Glutamatergic neuron (in vitro differentiated cells): ENCODE measurements at regions not wholly inside any gene's neighbourhood (a gene's known extent, or its start where the extent isn't known, plus 50 kb on each side); places are given as distances from the start of the nearest gene placed in this dataset.

ENCODE experiments used
- DNase-seq: peaks from one replicate; pipeline ENCODE4 v3.0.0; 2022
- H3K27ac Mint-ChIP-seq: one replicate; pipeline ENCODE4 v1.8.0; 2020; ENCODE audit warnings: mild to moderate bottlenecking, mixed read lengths, inconsistent platforms; ENCODE audit not compliant: unreplicated experiment
- H3K27me3 Mint-ChIP-seq: one replicate; pipeline ENCODE4 v1.8.0; 2020; ENCODE audit warnings: mild to moderate bottlenecking, moderate library complexity, mixed read lengths, inconsistent platforms; ENCODE audit not compliant: unreplicated experiment
- H3K36me3 Mint-ChIP-seq: one replicate; pipeline ENCODE4 v1.8.0; 2020; ENCODE audit warnings: mild to moderate bottlenecking, mixed read lengths, inconsistent platforms; ENCODE audit not compliant: unreplicated experiment
- H3K4me1 Mint-ChIP-seq: one replicate; pipeline ENCODE4 v1.8.0; 2020; ENCODE audit warnings: mild to moderate bottlenecking, low read depth, mixed read lengths, inconsistent platforms; ENCODE audit not compliant: unreplicated experiment
- H3K4me3 Mint-ChIP-seq: one replicate; pipeline ENCODE4 v1.8.0; 2020; ENCODE audit warnings: mild to moderate bottlenecking, mixed read lengths, inconsistent platforms; ENCODE audit not compliant: unreplicated experiment
- H3K9me3 Mint-ChIP-seq: one replicate; pipeline ENCODE4 v1.8.0; 2020; ENCODE audit warnings: mild to moderate bottlenecking, moderate library complexity, mixed read lengths, inconsistent platforms; ENCODE audit not compliant: unreplicated experiment
- TF ChIP-seq, protein P1 (sequence below): fragments of 200-600 bp; sonication (generic); IDR thresholded peaks from one replicate; pipeline ENCODE4 v1.5.0; 2021; ENCODE audit not compliant: partially characterized antibody, unreplicated experiment

DNA sequence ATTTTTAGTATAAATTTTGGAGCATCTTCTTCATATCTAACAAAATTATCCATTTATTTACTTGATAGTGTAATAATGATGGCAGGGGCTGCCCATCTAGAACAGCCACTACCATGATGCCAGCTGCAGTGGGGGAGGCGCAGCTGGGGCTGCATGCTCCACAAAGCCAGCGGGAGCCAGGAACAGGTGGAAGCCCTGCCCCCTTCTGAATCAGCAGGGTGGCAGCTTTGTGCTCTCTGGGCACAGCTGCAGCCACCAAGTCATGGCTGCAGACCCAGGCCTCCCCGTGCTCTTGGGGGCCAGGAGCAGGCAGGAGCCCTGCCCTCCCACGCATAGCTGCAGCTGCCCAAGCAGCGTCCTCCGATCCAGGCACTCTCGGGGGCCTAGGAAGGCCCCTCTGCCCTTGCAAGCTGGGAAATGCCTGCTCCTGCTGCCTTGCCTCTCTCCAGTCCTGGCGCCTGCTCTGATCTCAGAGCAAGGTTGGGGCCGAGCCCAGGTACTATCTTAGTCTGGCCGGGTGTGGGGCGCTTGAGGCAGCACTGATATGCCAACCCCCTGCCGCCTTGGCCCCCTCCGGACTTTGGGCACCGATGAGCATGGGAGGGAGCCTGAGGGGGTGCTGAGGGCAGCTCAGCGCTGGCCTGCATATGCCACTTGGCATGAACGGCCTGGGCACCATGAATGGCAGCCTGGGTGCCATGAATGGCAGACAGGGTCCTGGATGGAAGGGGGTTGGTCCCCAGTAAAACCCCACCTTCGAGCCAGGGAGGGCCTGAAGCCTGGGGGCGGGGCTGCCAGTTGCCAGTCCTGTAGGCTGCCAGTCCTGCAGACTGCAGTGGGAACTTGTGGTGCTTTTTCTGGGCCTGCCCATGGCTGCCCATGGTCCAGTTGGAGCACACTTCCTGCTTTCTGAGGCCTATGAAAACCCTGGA is 1110.8 kb upstream of the POT1 start:
- H3K4me3 Mint-ChIP-seq: no peak overlapping the region
- peak; percentile 40 for DNase-seq
- no peaks in the 10 kb centered on the region for H3K36me3 Mint-ChIP-seq
- H3K4me1 Mint-ChIP-seq: no peaks in the 10 kb centered on the region
- peaks cover 1% of the 10 kb centered on the region for H3K27me3 Mint-ChIP-seq
- TF ChIP-seq, protein P1, sequence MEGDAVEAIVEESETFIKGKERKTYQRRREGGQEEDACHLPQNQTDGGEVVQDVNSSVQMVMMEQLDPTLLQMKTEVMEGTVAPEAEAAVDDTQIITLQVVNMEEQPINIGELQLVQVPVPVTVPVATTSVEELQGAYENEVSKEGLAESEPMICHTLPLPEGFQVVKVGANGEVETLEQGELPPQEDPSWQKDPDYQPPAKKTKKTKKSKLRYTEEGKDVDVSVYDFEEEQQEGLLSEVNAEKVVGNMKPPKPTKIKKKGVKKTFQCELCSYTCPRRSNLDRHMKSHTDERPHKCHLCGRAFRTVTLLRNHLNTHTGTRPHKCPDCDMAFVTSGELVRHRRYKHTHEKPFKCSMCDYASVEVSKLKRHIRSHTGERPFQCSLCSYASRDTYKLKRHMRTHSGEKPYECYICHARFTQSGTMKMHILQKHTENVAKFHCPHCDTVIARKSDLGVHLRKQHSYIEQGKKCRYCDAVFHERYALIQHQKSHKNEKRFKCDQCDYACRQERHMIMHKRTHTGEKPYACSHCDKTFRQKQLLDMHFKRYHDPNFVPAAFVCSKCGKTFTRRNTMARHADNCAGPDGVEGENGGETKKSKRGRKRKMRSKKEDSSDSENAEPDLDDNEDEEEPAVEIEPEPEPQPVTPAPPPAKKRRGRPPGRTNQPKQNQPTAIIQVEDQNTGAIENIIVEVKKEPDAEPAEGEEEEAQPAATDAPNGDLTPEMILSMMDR: no peak
- H3K9me3 Mint-ChIP-seq: peaks cover 2% of the 10 kb centered on the region
- no peak overlapping the region for H3K27ac Mint-ChIP-seq

DNA sequence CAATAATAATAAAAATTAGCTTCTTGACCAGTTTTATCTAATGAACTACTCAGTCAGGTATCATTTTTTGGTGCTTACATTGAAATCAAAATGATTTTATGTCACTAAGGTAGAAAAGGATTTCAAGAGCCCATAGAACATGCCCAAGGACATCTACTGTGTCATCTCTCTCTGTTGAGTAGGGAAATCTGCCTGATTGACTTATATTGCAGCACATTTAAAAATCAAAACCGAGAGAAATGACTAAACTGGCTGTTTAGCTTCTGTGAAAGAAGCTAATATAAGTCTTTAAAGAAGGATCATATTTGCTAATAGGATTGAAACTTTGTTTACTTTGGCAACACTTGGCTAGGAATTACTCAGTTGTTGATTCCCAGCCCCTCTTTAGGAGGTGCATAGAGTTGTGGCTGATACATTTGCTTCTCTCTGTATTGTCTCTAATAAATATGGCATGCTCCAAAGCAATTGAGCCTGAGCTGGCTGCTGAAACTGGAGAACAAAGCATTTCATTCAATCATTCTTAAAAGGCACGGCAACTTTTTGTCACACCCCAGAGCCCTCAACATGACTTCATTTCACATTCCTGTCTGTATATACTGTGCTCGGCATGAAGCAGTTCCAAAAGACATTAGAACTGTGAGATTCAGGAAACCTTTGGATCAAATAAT is 1096.9 kb upstream of the POT1 start:
- H3K9me3 Mint-ChIP-seq: no peaks in the 10 kb centered on the region
- H3K27me3 Mint-ChIP-seq: no peaks in the 10 kb centered on the region
- H3K36me3 Mint-ChIP-seq: no peaks in the 10 kb centered on the region
- H3K4me1 Mint-ChIP-seq: no peaks in the 10 kb centered on the region
- no peak overlapping the region for H3K27ac Mint-ChIP-seq
- TF ChIP-seq, protein P1: no peak
- no peak for DNase-seq
- H3K4me3 Mint-ChIP-seq: no peak overlapping the region

DNA sequence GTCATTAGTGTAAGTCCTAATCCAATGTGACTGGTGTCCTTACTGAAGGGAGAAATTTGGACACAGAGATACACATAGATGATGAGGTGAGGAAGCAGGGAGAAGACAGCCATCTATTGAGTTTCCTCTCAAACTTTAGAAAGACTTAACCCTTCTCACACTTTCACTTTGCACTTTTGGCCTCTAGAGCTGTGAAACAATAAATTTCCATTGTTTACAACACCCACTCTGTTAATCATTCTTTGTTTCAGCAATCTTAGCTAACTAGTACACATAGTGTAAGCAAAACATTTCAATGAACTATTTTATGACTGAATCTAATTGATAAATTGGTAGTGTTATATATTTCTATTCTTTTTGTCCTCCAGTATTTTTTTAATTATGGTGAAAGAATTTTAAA is 1092.8 kb upstream of the POT1 start:
- Mint-ChIP-seq H3K27ac (no peak overlapping the region), H3K4me3 (no peak overlapping the region), H3K36me3 (no peaks in the 10 kb centered on the region), H3K9me3 (no peaks in the 10 kb centered on the region), H3K27me3 (no peaks in the 10 kb centered on the region), H3K4me1 (no peaks in the 10 kb centered on the region)
- no peak for DNase-seq
- TF ChIP-seq, protein P1: no peak

DNA sequence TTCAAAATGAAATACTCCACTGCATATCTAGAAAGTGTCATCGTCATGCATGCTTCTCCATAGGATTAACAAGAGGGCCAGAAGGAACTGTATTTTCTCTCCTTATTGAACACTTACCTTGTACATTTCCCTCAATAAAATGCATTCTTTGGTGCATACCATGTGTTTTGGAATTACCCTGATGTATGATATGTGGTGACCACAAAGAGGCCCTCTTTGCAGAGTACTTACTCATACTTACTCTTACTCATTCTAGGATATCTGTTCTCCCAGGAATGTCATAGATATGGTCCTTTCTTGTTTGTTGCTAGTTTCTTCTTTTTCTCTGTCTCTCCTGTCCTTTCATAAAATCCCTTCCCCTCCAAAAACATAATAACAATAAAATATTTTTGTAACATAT is 1087.1 kb upstream of the POT1 start:
- no peaks in the 10 kb centered on the region for H3K27me3 Mint-ChIP-seq

More for the DNA sequence above, 1087.1 kb upstream of the POT1 start:
- DNase-seq: no peak
- TF ChIP-seq, protein P1: no peak
- H3K27ac Mint-ChIP-seq: no peak overlapping the region
- no peaks in the 10 kb centered on the region for H3K36me3 Mint-ChIP-seq
- no peaks in the 10 kb centered on the region for H3K4me1 Mint-ChIP-seq
- no peak overlapping the region for H3K4me3 Mint-ChIP-seq
- no peaks in the 10 kb centered on the region for H3K9me3 Mint-ChIP-seq
